Neutrophil (primary cell): ENCODE measurements at regions not wholly inside any gene's neighbourhood (a gene's known extent, or its start where the extent isn't known, plus 50 kb on each side); places are given as distances from the start of the nearest gene placed in this dataset.

Source experiments
- H3K27ac ChIP-seq: fragments of 200-600 bp; sonication (generic); 2 replicates; pipeline ENCODE4 v1.5.1; 2016; ENCODE audit warnings: mild to moderate bottlenecking, moderate library complexity
- H3K27me3 ChIP-seq: fragments of 200-600 bp; sonication (generic); 2 replicates; pipeline ENCODE4 v1.6.0; 2016; ENCODE audit warnings: mild to moderate bottlenecking
- H3K36me3 ChIP-seq: fragments of 200-600 bp; sonication (generic); 2 replicates; pipeline ENCODE4 v1.5.1; 2017
- H3K4me1 ChIP-seq, 2 experiments: fragments of 200-600 bp in 1 of 2; sonication (generic) in 1 of 2; 1 replicate in 1 of 2; 2 replicates in 1 of 2; pipeline versions ENCODE4 v1.5.1 to v1.6.1; 2013 to 2016; ENCODE audit warnings: low read depth in 1 of 2, low read length in 1 of 2, mild to moderate bottlenecking in 1 of 2, moderate library complexity in 1 of 2; ENCODE audit not compliant: control insufficient read depth in 1 of 2, insufficient read depth in 1 of 2
- H3K4me3 ChIP-seq, 2 experiments: fragments of 200-600 bp in 1 of 2; sonication (generic) in 1 of 2; 1 replicate in 1 of 2; 2 replicates in 1 of 2; pipeline ENCODE4 v1.5.1; 2013 to 2016; ENCODE audit warnings: low read depth in 1 of 2, low read length in 1 of 2, mild to moderate bottlenecking in 1 of 2, moderate library complexity in 1 of 2
- H3K9me3 ChIP-seq: fragments of 200-600 bp; sonication (generic); 2 replicates; pipeline ENCODE4 v1.5.1; 2016
- TF ChIP-seq, protein P1 (sequence below): fragments of 200-600 bp; sonication (generic); IDR thresholded peaks from 2 replicates; pipeline ENCODE4 v1.5.1; 2016; ENCODE audit warnings: antibody characterized with exemption

DNA sequence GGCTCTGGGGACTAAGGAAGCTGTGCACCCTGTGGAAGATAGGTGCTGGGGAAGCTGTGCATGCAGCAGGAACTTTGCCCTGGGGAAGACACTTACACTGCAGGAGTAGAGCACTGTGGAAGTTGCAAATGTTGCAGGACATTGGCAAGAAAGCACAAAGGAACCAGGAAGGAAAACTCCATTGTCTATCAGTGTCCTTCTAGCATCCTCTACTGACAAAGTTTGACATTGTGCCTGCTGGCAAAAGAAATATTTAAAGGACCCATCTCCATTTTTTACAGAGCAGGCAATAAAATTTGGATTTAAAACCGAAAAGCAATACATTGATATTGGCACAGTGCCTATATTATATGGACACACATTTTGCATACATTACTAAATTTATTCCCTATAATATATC, 394.1 kb downstream of the PBX1 start:
- no peaks in the 10 kb centered on the region for H3K9me3 ChIP-seq
- H3K27me3 ChIP-seq, result no peaks in the 10 kb centered on the region
- H3K4me3 ChIP-seq, result no peak overlapping the region
- H3K27ac ChIP-seq, result no peak overlapping the region
- TF ChIP-seq, protein P1, sequence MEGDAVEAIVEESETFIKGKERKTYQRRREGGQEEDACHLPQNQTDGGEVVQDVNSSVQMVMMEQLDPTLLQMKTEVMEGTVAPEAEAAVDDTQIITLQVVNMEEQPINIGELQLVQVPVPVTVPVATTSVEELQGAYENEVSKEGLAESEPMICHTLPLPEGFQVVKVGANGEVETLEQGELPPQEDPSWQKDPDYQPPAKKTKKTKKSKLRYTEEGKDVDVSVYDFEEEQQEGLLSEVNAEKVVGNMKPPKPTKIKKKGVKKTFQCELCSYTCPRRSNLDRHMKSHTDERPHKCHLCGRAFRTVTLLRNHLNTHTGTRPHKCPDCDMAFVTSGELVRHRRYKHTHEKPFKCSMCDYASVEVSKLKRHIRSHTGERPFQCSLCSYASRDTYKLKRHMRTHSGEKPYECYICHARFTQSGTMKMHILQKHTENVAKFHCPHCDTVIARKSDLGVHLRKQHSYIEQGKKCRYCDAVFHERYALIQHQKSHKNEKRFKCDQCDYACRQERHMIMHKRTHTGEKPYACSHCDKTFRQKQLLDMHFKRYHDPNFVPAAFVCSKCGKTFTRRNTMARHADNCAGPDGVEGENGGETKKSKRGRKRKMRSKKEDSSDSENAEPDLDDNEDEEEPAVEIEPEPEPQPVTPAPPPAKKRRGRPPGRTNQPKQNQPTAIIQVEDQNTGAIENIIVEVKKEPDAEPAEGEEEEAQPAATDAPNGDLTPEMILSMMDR, result no peak
- no peaks in the 10 kb centered on the region for H3K36me3 ChIP-seq
- no peaks in the 10 kb centered on the region for H3K4me1 ChIP-seq

DNA sequence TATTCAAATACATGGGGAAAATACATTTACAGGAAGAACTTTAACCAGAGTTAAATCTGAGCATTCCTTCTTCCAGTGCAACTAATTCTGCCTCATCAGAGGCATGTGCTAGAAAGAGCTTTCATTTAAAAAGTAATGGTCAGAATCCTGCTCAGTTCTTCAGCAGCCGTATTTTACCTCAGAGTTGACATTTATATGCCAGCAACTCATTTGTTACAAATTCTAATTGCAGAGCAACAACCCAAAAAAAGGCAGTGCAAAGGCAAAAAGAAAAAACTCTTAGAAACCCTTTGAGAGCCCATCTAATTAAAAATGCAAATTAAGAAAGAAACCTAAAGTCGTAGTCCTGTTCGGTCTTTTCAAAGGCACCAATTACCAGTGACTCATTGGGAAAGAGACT, 392.5 kb downstream of the PBX1 start:
- TF ChIP-seq, protein P1, result no peak
- Histone ChIP-seq H3K27me3 (no peaks in the 10 kb centered on the region), H3K9me3 (no peaks in the 10 kb centered on the region), H3K4me1 (no peaks in the 10 kb centered on the region), H3K4me3 (no peak overlapping the region), H3K27ac (no peak overlapping the region), H3K36me3 (no peaks in the 10 kb centered on the region)

DNA sequence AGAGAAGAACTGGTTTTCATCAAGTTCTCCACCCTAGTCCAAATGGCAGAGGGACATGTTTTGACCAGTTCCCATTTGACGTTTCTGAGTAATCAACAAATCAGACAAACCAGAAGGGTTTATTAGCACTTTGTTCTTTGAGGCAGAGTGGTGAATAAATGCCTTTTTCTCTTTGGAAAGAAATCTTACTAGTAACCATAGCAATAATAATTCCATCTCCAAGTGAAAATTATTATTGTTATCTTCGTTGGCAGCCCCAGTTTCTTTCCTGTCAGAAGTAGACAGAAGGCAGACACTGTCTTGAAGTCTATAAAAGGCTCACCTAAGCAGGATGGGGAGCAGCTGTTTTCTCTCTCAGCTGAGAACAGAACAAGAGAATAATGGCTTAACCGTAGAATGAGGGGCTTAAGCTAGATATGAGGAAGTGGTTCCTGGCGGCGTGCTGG, 391.6 kb downstream of the PBX1 start:
- no peaks in the 10 kb centered on the region for H3K4me1 ChIP-seq
- no peaks in the 10 kb centered on the region for H3K9me3 ChIP-seq
- H3K27me3 ChIP-seq, result no peaks in the 10 kb centered on the region
- no peak overlapping the region for H3K4me3 ChIP-seq
- TF ChIP-seq, protein P1, result no peak
- no peak overlapping the region for H3K27ac ChIP-seq
- no peaks in the 10 kb centered on the region for H3K36me3 ChIP-seq

DNA sequence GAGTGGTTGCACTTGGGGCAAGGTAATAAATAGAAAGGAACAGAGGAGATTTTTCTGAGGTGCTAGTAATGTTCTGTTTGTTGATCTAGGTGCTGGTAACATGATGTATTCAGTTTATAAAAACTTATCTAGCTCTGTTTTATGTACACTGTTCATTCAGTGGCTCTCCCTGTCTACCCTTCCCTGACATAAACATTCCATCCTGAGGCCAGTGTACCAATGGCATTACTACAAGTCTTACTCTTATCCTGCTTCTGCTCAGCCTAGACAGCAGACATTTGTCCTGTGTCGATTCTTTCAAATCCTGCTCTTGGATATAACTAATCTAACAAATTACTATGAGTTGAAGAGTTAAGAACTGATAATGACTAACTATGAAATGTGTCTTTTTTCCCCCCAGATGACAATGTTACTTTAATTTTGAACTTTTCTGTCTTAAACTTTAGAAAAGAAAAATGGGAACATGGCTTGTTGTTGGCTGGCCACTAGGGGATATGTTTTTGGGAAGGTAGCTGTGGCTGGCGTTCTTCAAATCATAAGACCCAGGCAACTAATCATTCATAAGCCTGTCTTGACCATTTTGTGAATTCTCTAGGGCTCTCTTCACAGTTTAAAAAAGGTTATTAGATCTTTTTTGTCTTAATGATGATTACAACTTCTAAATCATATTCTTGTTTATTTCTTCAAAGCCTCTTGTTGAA, 390.9 kb downstream of the PBX1 start:
- H3K27ac ChIP-seq, result no peak overlapping the region
- H3K4me1 ChIP-seq, result no peaks in the 10 kb centered on the region
- no peaks in the 10 kb centered on the region for H3K27me3 ChIP-seq
- no peaks in the 10 kb centered on the region for H3K9me3 ChIP-seq
- TF ChIP-seq, protein P1, result no peak
- no peak overlapping the region for H3K4me3 ChIP-seq
- no peaks in the 10 kb centered on the region for H3K36me3 ChIP-seq

- Histone ChIP-seq H3K27me3 (no peaks in the 10 kb centered on the region), H3K4me1 (no peaks in the 10 kb centered on the region), H3K36me3 (no peaks in the 10 kb centered on the region)
Observed at GRCh38 chr1:164948101-164948500, 389.1 kb downstream of the PBX1 start.

More at GRCh38 chr1:164948101-164948500, 389.1 kb downstream of the PBX1 start:
- Histone ChIP-seq H3K27ac (no peak overlapping the region), H3K4me3 (no peak overlapping the region), H3K9me3 (no peaks in the 10 kb centered on the region)
- TF ChIP-seq, protein P1, result no peak
